MV-4-11 (cell line): ENCODE measurements at regions not wholly inside any gene's neighbourhood (a gene's known extent, or its start where the extent isn't known, plus 50 kb on each side); places are given as distances from the start of the nearest gene placed in this dataset.
"Not testable (repeated sequence)": the region's sequence is repeated elsewhere in the genome, so short reads cannot be mapped to it uniquely, and the experiment has no call there.

Experiments
- DNase-seq: peaks from one replicate; lab custom pipeline; 2025; lab: John Stamatoyannopoulos, UW

DNA sequence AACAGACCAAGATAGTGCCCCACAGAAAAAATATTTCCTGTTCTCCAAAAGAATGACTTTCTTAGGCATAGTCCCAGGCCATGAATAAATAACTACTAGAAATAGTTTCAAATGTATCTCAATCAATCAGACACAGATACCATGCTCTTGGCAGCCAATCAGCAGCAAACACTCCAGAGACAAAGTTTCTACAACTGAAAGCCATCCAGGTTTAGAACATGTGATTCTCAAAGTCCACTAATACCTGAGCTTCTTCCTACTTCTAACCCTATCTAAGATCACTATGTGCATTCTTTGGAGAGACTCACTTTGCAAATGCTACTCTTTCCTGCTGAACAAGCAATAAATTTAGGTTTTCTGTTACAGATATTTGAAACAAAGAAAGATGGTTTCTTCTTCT lies 425.8 kb upstream of the GRIN3A start:
- no peak for DNase-seq

DNA sequence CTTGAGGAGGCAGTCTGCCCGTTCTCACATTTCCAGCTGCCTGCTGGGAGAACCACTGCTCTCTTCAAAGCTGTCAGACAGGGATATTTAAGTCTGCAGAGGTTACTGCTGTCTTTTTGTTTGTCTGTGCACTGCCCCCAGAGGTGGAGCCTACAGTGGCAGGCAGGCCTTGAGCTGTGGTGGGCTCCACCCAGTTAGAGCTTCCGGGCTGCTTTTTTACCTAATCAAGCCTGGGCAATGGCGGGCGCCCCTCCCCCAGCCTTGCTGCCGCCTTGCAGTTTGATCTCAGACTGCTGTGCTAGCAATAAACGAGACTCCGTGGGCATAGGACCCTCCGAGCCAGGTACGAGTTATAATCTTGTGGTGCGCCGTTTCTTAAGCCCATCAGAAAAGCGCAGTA lies 414.6 kb upstream of the GRIN3A start:
- not testable (repeated sequence) for DNase-seq

GRCh38 chr9:102135768-102136167 lies 397.3 kb upstream of the GRIN3A start:
- DNase-seq, result no peak

- no peak for DNase-seq
Measured at GRCh38 chr9:102124465-102124864, 386.0 kb upstream of the GRIN3A start.

GRCh38 chr9:102114557-102114956 lies 376.1 kb upstream of the GRIN3A start:
- no peak for DNase-seq

DNA sequence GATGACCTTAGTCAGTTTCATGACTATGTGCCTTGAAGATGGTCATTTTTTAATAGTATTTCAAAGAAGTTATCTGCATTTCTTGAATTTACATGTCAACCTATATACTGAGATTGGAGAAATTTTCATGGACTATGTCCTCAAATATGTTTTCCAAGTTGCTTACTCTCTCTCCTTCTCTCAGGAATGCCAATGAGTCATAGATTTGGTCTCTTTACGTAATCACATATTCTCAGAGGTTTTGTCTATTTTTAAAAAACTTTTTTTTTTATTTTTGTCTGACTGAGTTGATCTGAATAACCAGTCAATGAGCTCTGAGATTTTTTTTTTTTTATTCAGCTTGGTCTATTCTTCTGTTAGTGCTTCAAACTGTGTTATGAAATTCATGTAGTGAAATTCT lies 374.7 kb upstream of the GRIN3A start:
- DNase-seq, result no peak

GRCh38 chr9:102106439-102106838 lies 368.0 kb upstream of the GRIN3A start:
- no peak for DNase-seq

DNA sequence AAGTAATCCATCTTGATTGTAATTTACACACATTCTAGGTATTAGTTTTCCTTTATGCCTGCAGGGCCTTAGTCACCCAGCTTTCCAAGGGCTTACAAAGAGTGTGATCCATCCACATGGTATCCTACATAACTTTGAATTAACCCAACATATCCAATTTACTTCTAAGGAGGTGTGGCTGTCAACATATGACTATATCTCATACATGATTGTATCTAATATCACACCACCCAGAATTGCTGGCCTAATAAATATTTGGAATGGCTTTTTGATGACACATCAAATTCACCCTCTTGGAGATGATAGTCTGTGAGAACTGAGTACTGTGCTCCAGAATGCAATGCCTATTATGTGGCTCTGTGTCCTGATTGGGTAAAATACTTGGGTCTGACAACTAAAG lies 363.3 kb upstream of the GRIN3A start:
- DNase-seq, result no peak

GRCh38 chr9:102087141-102087540 lies 348.7 kb upstream of the GRIN3A start:
- no peak for DNase-seq

- no peak for DNase-seq
Measured at GRCh38 chr9:102085548-102085947, 347.1 kb upstream of the GRIN3A start.

DNA sequence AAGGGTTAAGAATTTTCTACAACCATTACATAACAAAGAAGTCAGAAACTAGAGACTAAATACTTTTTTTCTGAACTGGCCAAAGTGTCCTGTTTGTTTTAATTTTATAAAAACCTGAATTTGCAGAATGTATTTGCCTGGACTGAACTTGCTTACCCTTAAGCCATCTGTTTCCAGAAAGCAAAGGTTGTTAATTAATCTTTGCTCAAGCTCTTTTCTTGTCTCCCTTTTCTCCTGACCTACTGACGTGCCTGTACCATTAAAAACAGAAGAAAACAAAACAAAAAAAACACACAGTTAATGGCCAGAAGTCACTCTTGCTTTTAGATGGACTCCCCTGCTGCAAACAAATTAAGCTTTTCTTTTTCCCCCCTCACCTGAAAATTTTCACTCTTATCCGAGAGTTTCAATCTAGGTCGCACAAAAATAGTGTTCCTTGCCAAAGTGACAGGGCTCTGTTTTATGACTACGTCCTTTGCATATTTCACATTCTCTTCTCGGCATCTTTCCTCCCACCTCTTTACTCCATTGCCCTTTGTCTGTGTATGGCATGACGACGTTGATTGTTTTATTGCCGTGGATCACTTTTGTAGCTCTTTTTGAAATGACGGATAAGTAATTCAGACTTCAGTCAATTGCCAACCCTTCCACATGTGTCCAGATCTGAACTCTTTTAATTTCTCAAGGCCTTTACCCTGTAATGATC lies 333.8 kb upstream of the GRIN3A start:
- DNase-seq, result no peak

GRCh38 chr9:102069969-102070368 lies 331.5 kb upstream of the GRIN3A start:
- peak; percentile 57 for DNase-seq

DNA sequence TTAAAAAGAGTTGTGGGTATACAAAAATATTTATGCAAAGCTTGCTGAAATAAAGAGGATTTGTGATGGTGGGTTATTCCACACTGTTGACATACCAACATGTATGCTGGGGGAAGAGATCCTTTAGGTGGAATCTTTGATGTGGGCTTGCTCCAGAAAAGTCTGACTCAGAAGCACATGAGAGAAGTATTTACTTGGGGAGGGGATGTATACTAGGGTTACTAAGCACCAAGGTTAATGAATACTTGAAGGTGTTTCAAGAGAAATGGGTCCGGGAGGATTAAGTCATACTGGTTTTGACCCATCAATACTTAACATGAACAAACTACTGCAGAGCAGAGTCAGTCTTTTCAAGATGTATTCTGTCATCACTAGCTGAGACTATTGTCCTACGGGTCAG lies 316.4 kb upstream of the GRIN3A start:
- DNase-seq, result no peak

DNA sequence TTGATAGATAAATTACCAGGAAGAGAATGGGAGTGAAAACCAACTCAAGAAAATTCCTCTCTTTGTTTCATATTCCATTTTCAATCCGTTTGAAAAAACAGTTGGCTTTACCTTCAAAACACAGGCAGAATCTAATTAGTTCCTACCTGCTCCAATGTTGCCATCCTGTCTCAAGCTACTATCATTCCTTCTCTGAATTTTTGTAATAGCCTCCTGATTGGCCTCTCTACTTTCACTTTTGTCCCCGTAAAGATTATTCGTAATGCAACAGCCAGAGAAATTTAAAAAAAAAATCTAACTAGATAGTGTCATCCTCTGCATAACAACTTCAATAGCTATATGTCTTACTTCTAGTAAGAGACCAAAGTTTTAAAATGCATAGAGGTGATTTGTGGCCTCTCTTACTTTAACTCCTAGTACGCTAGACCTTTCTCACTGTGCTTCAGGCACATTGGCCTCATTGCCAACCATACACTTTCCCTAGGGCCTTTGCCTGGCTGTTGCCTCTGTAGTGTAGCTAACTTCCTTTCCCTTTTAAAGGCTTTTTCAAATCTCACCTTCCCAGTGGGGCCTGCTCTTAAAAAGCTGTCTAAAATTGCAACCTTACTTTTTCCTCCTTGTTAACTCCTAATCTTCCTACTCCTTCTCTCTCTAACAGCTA lies 311.3 kb upstream of the GRIN3A start:
- DNase-seq, result no peak

- no peak for DNase-seq
Measured at GRCh38 chr9:102047549-102047948, 309.1 kb upstream of the GRIN3A start.

GRCh38 chr9:102044133-102044532 lies 305.7 kb upstream of the GRIN3A start:
- no peak for DNase-seq

- no peak for DNase-seq
Measured at GRCh38 chr9:102038006-102038405, 299.6 kb upstream of the GRIN3A start.

DNA sequence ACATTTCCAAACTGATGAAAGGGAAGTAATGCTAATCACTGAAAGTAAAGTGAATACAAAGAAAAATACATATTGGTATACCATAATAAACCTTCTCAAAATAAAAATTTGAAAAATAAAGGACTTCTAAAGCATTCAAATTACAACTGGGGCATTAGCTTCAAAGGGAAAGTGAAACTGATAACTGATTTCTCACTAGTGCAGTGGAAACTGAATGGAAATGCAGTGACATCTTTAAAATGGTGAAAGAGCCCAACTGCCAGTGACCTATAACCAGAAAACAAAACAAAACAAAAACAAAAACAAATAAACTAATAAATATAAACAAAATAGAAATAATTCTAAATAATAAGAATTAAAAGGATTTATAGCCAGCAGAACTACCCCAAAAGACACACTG lies 297.5 kb upstream of the GRIN3A start:
- DNase-seq, result no peak

DNA sequence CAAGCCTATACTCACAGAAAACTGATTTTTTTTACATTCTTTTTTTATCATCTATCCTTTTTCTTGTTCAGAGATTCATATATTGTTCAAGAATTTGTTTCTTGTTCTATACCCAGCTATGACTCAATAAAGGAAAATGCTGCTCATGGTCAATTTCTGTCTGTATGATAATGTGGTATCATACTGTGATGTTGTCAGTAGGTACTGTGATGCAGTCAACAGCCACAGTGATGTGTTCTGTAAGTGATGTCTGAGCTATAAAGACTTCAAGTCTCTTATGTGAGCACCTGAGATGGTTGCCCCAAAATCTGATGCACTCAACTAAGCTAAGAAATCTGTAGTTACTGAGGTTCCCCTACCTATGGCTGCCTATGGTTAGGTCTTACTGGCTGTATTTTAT lies 294.2 kb upstream of the GRIN3A start:
- DNase-seq, result no peak

- no peak for DNase-seq
Measured at GRCh38 chr9:102000956-102001355, 262.5 kb upstream of the GRIN3A start.

GRCh38 chr9:101999441-101999840 lies 261.0 kb upstream of the GRIN3A start:
- no peak for DNase-seq

DNA sequence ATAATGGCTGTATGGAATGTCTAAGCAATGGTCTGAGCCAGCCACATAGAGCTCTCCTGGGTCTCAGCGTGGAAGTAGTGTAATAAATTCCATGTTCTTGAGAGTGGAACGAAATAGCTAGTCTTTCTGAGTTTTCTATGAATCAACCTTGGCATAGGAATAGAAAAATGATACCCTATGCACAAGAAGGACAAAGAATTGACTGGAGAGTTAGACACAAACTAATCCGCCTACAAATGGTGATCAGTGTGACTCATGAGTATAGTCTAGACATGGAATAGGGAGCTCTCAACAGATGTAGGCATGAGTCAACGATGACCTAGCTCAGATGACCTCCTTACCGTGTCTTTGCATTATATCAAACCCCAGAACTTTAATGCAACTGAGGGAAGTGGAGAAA lies 256.8 kb upstream of the GRIN3A start:
- DNase-seq, result no peak

GRCh38 chr9:101993771-101994170 lies 255.3 kb upstream of the GRIN3A start:
- peak; percentile 61 for DNase-seq

GRCh38 chr9:101991926-101992325 lies 253.5 kb upstream of the GRIN3A start:
- no peak for DNase-seq
